Kidney (tissue), 13 donors: ENCODE measurements at regions not wholly inside any gene's neighbourhood (a gene's known extent, or its start where the extent isn't known, plus 50 kb on each side); places are given as distances from the start of the nearest gene placed in this dataset.
A peak's percentile ranks its signal among the peaks of the same experiment; 100 is the strongest.

Experiments used
- DNase-seq, 5 donors: peaks; one replicate each; pipeline ENCODE4 v3.0.0-alpha.2; 2013 to 2020
- FAIRE-seq: peaks from 2 replicates; lab custom pipeline; 2012; peaks lifted over from hg19 to GRCh38; lab: Jason Lieb, UNC
- H3K27ac ChIP-seq, 2 donors: one replicate each; pipeline ENCODE4 v1.7.0; 2013; ENCODE audit warnings: low read depth in 2 of 2, low read length in 2 of 2, inconsistent platforms in 1 of 2
- H3K27me3 ChIP-seq: one replicate; pipeline ENCODE4 v1.7.1; 2013; ENCODE audit warnings: low read length, inconsistent platforms; ENCODE audit not compliant: control insufficient read depth, insufficient read depth
- H3K36me3 ChIP-seq, 3 donors: one replicate each; pipeline versions ENCODE4 v1.7.0 to v1.7.1; 2013; ENCODE audit warnings: low read length in 3 of 3, control low read depth in 1 of 3, inconsistent platforms in 1 of 3; ENCODE audit not compliant: insufficient read depth in 3 of 3, control insufficient read depth in 2 of 3
- H3K4me1 ChIP-seq, 3 donors: one replicate each; pipeline versions ENCODE4 v1.7.0 to v1.7.1; 2013; ENCODE audit warnings: low read length in 3 of 3, inconsistent platforms in 1 of 3, low read depth in 1 of 3; ENCODE audit not compliant: control insufficient read depth in 2 of 3, insufficient read depth in 2 of 3
- H3K4me3 ChIP-seq, 3 donors: one replicate each; pipeline versions ENCODE4 v1.7.0 to v1.8.1; 2013; ENCODE audit warnings: low read length in 3 of 3, control low read depth in 1 of 3, inconsistent platforms in 1 of 3
- H3K9ac ChIP-seq, 3 donors: one replicate each; pipeline versions ENCODE4 v1.7.0 to v1.7.1; 2013; ENCODE audit warnings: low read length in 3 of 3, control low read depth in 1 of 3, inconsistent platforms in 1 of 3
- H3K9me3 ChIP-seq, 3 donors: one replicate each; pipeline versions ENCODE4 v1.7.0 to v1.7.1; 2013; ENCODE audit warnings: low read length in 3 of 3, control low read depth in 1 of 3, inconsistent platforms in 1 of 3; ENCODE audit not compliant: control insufficient read depth in 2 of 3, insufficient read depth in 1 of 3
- intact Hi-C: fragments of 100-400 bp; cut with DNase I; formaldehyde crosslinking; loops from one replicate; pipeline ENCODE4 v1.11.1; 2022
- TF ChIP-seq, protein P1 (sequence below): IDR thresholded peaks from 3 replicates; pipeline ENCODE4 v1.5.1; 2012; ENCODE audit warnings: mild to moderate bottlenecking, moderate library complexity, borderline replicate concordance; ENCODE audit not compliant: insufficient read depth; ENCODE audit errors: extremely low read depth
- donor health status: control.
- donor health status: control.
- donor health status: control.
- donor health status: control.
- donor health status: control.
- donor health status: DM: yes; HTN: yes; CAD: no.
- donor health status: Normal renal cell carcinoma (clear cell type).

GRCh38 chr6:91081452-91082067 is 494.7 kb upstream of the MAP3K7 start:
- FAIRE-seq: peak; percentile 68
- no peaks in the 10 kb centered on the region for H3K36me3 ChIP-seq
- intact Hi-C loops: no loop called here
- TF ChIP-seq, protein P1, sequence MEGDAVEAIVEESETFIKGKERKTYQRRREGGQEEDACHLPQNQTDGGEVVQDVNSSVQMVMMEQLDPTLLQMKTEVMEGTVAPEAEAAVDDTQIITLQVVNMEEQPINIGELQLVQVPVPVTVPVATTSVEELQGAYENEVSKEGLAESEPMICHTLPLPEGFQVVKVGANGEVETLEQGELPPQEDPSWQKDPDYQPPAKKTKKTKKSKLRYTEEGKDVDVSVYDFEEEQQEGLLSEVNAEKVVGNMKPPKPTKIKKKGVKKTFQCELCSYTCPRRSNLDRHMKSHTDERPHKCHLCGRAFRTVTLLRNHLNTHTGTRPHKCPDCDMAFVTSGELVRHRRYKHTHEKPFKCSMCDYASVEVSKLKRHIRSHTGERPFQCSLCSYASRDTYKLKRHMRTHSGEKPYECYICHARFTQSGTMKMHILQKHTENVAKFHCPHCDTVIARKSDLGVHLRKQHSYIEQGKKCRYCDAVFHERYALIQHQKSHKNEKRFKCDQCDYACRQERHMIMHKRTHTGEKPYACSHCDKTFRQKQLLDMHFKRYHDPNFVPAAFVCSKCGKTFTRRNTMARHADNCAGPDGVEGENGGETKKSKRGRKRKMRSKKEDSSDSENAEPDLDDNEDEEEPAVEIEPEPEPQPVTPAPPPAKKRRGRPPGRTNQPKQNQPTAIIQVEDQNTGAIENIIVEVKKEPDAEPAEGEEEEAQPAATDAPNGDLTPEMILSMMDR: peak; percentile 60
- no peak overlapping the region for H3K27ac ChIP-seq
- DNase-seq: peak in 2 of 5 donors; percentile 86 to 88
- no peak overlapping the region for H3K9ac ChIP-seq
- H3K9me3 ChIP-seq: no peaks in the 10 kb centered on the region
- no peaks in the 10 kb centered on the region for H3K27me3 ChIP-seq
- no peak overlapping the region for H3K4me3 ChIP-seq
- no peaks in the 10 kb centered on the region for H3K4me1 ChIP-seq

GRCh38 chr6:91080871-91081270 is 494.0 kb upstream of the MAP3K7 start:
- Histone ChIP-seq H3K9ac (no peak overlapping the region), H3K4me1 (no peaks in the 10 kb centered on the region), H3K27me3 (no peaks in the 10 kb centered on the region), H3K27ac (no peak overlapping the region), H3K9me3 (no peaks in the 10 kb centered on the region), H3K36me3 (no peaks in the 10 kb centered on the region), H3K4me3 (no peak overlapping the region)
- TF ChIP-seq, protein P1: no peak
- intact Hi-C loops: no loop called here
- DNase-seq: no peak
- no peak for FAIRE-seq

GRCh38 chr6:91079969-91080368 is 493.1 kb upstream of the MAP3K7 start:
- FAIRE-seq: no peak
- intact Hi-C loops: no loop called here
- TF ChIP-seq, protein P1: no peak
- Histone ChIP-seq H3K27me3 (no peaks in the 10 kb centered on the region), H3K36me3 (no peaks in the 10 kb centered on the region), H3K27ac (no peak overlapping the region), H3K9ac (no peak overlapping the region), H3K9me3 (no peaks in the 10 kb centered on the region), H3K4me3 (no peak overlapping the region), H3K4me1 (no peaks in the 10 kb centered on the region)
- no peak for DNase-seq
